Neural crest cell (in vitro differentiated cells): ENCODE measurements at regions not wholly inside any gene's neighbourhood (a gene's known extent, or its start where the extent isn't known, plus 50 kb on each side); places are given as distances from the start of the nearest gene placed in this dataset.

Experiments used
- DNase-seq: peaks from one replicate; pipeline ENCODE4 v3.0.0; 2021; ENCODE audit warnings: low read depth, mixed read lengths, low spot score
- H3K27ac Mint-ChIP-seq: one replicate; pipeline ENCODE4 v1.8.0; 2021; ENCODE audit warnings: mild to moderate bottlenecking, mixed read lengths; ENCODE audit not compliant: unreplicated experiment
- H3K27me3 Mint-ChIP-seq: 2 replicates; pipeline ENCODE4 v1.8.0; 2021; ENCODE audit warnings: low read depth, mild to moderate bottlenecking, mixed read lengths
- H3K36me3 Mint-ChIP-seq: 2 replicates; pipeline ENCODE4 v1.8.0; 2021; ENCODE audit warnings: low read depth, mild to moderate bottlenecking, mixed read lengths
- H3K4me1 Mint-ChIP-seq: 2 replicates; pipeline ENCODE4 v1.8.0; 2021; ENCODE audit warnings: mixed read lengths
- H3K4me3 Mint-ChIP-seq: one replicate; pipeline ENCODE4 v1.8.0; 2021; ENCODE audit warnings: mild to moderate bottlenecking, mixed read lengths
- H3K9me3 Mint-ChIP-seq: 2 replicates; pipeline ENCODE4 v1.8.0; 2021; ENCODE audit warnings: mixed read lengths
- CTCF ChIP-seq: fragments of 200-600 bp; sonication (generic); conservative IDR thresholded peaks from 2 replicates; pipeline ENCODE4 v1.5.0; 2021; ENCODE audit warnings: antibody characterized with exemption, mild to moderate bottlenecking

- TF ChIP-seq CTCF, result no peak
- peaks cover 4% of the 10 kb centered on the region for H3K36me3 Mint-ChIP-seq
- no peak for DNase-seq
- H3K27ac Mint-ChIP-seq, result no peak overlapping the region
- no peaks in the 10 kb centered on the region for H3K27me3 Mint-ChIP-seq
- H3K4me1 Mint-ChIP-seq, result no peaks in the 10 kb centered on the region
- H3K4me3 Mint-ChIP-seq, result no peak overlapping the region
- peaks cover 13% of the 10 kb centered on the region for H3K9me3 Mint-ChIP-seq
Observed at GRCh38 chr7:81075150-81075549, 156.3 kb upstream of the SEMA3C start.

GRCh38 chr7:81074406-81074805 lies 155.6 kb upstream of the SEMA3C start:
- H3K36me3 Mint-ChIP-seq, result no peaks in the 10 kb centered on the region
- DNase-seq, result no peak
- H3K4me1 Mint-ChIP-seq, result no peaks in the 10 kb centered on the region
- H3K27ac Mint-ChIP-seq, result no peak overlapping the region
- H3K9me3 Mint-ChIP-seq, result peaks cover 13% of the 10 kb centered on the region
- H3K27me3 Mint-ChIP-seq, result no peaks in the 10 kb centered on the region
- TF ChIP-seq CTCF, result no peak
- H3K4me3 Mint-ChIP-seq, result no peak overlapping the region

- H3K4me1 Mint-ChIP-seq, result no peaks in the 10 kb centered on the region
- no peak for TF ChIP-seq CTCF
- DNase-seq, result no peak
- no peak overlapping the region for H3K4me3 Mint-ChIP-seq
- no peaks in the 10 kb centered on the region for H3K36me3 Mint-ChIP-seq
- H3K27me3 Mint-ChIP-seq, result no peaks in the 10 kb centered on the region
- peaks cover 13% of the 10 kb centered on the region for H3K9me3 Mint-ChIP-seq
- H3K27ac Mint-ChIP-seq, result no peak overlapping the region
Observed at GRCh38 chr7:81073931-81074251, 155.0 kb upstream of the SEMA3C start.

- no peak for DNase-seq
- peaks cover 4% of the 10 kb centered on the region for H3K4me1 Mint-ChIP-seq
- no peaks in the 10 kb centered on the region for H3K36me3 Mint-ChIP-seq
- no peak overlapping the region for H3K27ac Mint-ChIP-seq
- H3K9me3 Mint-ChIP-seq, result peaks cover 5% of the 10 kb centered on the region
- H3K4me3 Mint-ChIP-seq, result no peak overlapping the region
- TF ChIP-seq CTCF, result no peak
- H3K27me3 Mint-ChIP-seq, result no peaks in the 10 kb centered on the region
Observed at GRCh38 chr7:81070956-81071355, 152.1 kb upstream of the SEMA3C start.

- TF ChIP-seq CTCF, result no peak
- no peaks in the 10 kb centered on the region for H3K27me3 Mint-ChIP-seq
- no peak for DNase-seq
- H3K4me1 Mint-ChIP-seq, result peaks cover 33% of the 10 kb centered on the region
- peaks cover 1% of the 10 kb centered on the region for H3K9me3 Mint-ChIP-seq
- no peaks in the 10 kb centered on the region for H3K36me3 Mint-ChIP-seq
- H3K4me3 Mint-ChIP-seq, result no peak overlapping the region
- H3K27ac Mint-ChIP-seq, result no peak overlapping the region
Observed at GRCh38 chr7:81066797-81067196, 147.9 kb upstream of the SEMA3C start.

- peak overlapping the region; percentile 10 for H3K4me3 Mint-ChIP-seq
- peak overlapping the region; percentile 95 for H3K27ac Mint-ChIP-seq
- no peaks in the 10 kb centered on the region for H3K27me3 Mint-ChIP-seq
Observed at GRCh38 chr7:81064426-81064825, 145.6 kb upstream of the SEMA3C start.

More at GRCh38 chr7:81064426-81064825, 145.6 kb upstream of the SEMA3C start:
- H3K9me3 Mint-ChIP-seq, result no peaks in the 10 kb centered on the region
- no peak for TF ChIP-seq CTCF
- H3K4me1 Mint-ChIP-seq, result peaks cover 33% of the 10 kb centered on the region
- DNase-seq, result peak; percentile 4
- no peaks in the 10 kb centered on the region for H3K36me3 Mint-ChIP-seq
